ACHN (cell line): ENCODE measurements at regions not wholly inside any gene's neighbourhood (a gene's known extent, or its start where the extent isn't known, plus 50 kb on each side); places are given as distances from the start of the nearest gene placed in this dataset.
"Not testable (repeated sequence)": the region's sequence is repeated elsewhere in the genome, so short reads cannot be mapped to it uniquely, and the experiment has no call there.

Source experiments
- DNase-seq: peaks from one replicate; pipeline ENCODE4 v3.0.0-alpha.2; 2015
- in situ Hi-C: cut with HindIII; loops from 2 replicates; pipeline ENCODE4 v1.10.0; 2017; ENCODE audit warnings: low sequenced_read_pairs, low pct_ligation_motif_present, low pct_unique_long_range_greater_than_20kb

- DNase-seq: no peak
- in situ Hi-C loops: no loop called here
Observed at GRCh38 chr4:148574911-148575310, 132.7 kb upstream of the NR3C2 start.

DNA sequence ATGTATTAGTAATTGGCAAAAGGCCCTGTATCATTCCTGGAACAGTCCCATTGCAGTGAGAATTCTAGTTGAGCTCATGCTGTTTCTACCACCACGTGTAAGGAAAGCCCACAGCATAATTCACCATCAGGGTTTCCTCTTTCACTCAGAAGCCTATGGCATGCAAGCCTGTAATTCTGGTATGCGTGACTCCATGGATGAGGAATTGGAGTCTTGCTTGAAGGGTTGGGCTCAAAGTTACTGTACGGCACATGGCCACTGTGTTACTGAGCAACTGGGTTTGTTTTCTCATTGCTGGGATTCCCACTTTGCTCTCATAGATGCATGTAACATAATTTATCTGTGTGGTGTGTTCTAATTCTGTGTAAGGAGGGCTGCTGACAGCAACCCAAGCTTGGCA lies 132.3 kb upstream of the NR3C2 start:
- DNase-seq: no peak
- in situ Hi-C loops: no loop called here

GRCh38 chr4:148574066-148574465 lies 131.9 kb upstream of the NR3C2 start:
- in situ Hi-C loops: no loop called here
- DNase-seq: no peak

DNA sequence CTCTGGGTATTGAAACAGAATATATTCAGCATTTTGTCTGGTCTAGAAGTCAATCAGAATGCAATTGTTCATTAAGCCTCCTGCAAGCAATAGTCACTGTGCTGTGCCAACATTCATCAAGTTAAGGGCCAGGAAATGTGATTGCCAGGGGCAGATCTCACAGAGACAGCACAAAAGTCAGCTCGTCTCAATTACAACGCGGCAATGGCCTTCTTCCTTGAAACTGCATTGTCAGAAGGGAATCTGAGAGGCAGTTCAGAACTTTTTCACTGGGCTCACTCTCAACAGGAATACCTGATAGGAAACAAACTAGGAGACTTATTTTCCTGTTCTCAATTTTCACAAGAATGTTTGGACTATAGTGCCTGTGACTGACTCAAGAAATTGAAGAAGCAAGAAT lies 131.1 kb upstream of the NR3C2 start:
- in situ Hi-C loops: no loop called here
- no peak for DNase-seq

DNA sequence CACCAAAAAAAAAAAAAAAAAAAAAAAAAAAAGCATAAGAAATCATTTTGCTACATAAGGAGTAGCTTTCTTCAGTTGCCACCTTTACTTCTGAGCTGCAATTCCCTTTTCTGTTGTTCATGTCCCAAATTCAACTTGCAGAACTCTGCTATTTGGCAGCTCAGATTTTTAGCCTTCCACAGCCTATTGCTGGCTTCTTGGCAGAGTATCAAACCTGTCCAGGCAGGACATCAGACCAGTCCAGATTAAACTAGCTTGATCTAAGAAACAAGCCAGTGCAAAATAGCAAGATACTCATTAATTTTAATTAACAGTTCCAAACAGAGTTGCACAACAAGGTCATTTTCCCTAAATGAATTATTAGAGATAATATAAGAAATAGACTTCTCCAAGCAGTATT lies 123.6 kb upstream of the NR3C2 start:
- in situ Hi-C loops: no loop called here
- DNase-seq: no peak

DNA sequence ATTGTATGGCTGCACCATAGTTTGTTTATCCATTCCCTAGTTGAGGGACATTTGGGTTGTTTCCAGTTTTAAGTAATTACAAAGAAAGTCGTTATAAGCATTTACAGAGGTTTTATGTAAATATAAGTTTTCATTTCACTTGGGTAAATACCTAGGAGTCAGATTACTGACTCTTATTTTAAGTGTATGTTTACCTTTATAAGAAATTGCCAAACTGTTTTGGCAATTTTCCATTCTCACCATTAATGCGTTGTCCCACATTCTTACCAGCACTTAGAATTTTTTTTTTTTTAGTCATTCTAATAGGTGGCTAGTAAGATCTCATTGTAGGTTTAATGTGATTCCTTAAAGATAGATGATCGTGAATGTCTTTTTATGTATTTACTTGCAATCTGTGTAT lies 121.5 kb upstream of the NR3C2 start:
- in situ Hi-C loops: no loop called here
- no peak for DNase-seq

DNA sequence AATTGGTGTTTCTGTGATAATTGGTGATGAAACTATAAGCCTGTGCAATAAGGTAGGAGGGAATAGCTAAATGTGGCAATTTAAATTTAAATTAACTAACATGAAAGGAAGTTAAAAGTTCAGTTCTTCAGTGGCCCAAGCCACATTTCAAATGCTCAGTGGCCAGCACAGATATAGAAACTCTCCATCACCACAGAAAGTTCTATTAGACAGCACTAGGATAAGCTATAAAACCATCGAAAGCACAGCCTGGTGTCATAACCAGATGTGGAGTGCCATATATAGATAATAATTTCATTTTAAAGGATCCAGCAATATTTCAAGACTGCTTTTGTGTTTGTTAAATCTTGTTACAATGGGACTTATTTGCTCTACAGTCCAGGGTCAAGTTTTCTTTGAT lies 119.3 kb upstream of the NR3C2 start:
- no peak for DNase-seq
- in situ Hi-C loops: no loop called here

GRCh38 chr4:148557793-148558192 lies 115.6 kb upstream of the NR3C2 start:
- DNase-seq: no peak
- in situ Hi-C loops: no loop called here

DNA sequence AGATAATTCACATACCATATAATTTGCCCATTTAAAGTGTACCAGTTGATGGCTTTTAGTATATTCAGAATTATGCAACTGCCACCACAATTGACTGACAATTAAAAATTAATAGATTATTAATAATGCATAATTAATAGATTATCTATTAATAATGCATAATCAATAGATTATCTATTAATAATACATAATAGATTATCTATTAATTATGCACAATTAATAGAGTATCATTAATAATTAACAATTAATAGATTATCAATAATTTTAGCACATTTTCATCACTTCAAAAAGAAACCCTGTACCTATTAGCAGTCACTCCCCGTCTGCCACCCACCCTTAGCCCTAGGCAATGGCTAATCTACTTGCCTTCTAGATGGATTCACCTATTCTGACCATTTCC lies 108.6 kb upstream of the NR3C2 start:
- in situ Hi-C loops: no loop called here

DNA sequence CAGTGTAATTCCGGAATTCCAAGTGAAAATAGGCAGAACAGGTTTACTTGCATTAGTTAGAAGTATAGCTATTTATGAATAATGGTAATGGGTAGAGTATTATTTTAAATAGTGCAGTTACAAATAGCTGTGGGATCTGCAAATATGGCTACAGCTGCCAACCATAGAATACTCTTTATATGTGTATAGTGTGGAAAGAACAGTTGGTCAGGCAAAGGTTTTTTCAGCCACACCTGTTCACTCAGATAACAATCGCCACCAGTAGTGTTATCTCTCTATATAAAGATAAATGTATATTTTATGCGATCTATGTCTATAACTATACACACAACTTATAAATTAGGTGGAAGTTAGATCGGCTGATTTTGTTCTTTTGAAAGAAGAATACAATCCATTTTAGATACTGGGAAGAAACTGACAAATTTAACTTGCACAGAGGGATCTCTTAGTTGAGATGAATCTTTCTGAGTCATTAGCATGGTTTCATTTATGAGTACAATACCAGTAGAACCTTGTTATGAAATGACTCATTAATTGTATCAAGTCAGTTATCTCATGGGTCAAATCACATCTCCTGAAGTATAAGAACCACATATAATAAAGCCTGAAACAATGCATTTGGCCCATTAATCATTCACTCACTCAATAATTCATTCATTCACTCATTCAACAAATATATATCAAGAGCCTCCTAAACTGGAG lies 100.9 kb upstream of the NR3C2 start:
- in situ Hi-C loops: no loop called here
- no peak for DNase-seq

More for the DNA sequence above, 108.6 kb upstream of the NR3C2 start:
- no peak for DNase-seq

- in situ Hi-C loops: no loop called here
- DNase-seq: no peak
Observed at GRCh38 chr4:148540622-148541326, 98.6 kb upstream of the NR3C2 start.

GRCh38 chr4:148539387-148539786 lies 97.2 kb upstream of the NR3C2 start:
- DNase-seq: no peak
- in situ Hi-C loops: no loop called here

GRCh38 chr4:148533851-148534250 lies 91.6 kb upstream of the NR3C2 start:
- DNase-seq, in situ Hi-C loops: not testable (repeated sequence)

DNA sequence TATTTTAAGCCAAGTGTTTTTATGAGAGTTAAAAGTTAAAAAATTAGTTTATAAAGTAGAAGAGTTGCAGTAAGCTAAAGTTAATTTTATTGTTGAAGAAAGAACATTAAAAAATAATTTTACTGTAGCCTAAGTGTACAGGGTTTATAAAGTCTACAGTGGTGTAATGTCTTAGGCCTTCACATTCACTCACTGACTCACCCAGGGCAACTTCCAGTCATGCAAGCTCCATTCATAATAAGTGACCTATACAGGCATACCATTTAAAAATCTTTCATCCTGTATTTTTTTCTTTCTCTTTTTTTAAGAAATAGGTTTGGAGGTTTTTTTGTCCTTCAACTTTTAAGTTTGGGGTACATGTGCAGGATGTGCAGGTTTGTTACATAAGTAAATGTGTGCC lies 87.9 kb upstream of the NR3C2 start:
- DNase-seq: peak; percentile 11
- in situ Hi-C loops: no loop called here

- DNase-seq: no peak
- in situ Hi-C loops: no loop called here
Observed at GRCh38 chr4:148527571-148527970, 85.4 kb upstream of the NR3C2 start.

DNA sequence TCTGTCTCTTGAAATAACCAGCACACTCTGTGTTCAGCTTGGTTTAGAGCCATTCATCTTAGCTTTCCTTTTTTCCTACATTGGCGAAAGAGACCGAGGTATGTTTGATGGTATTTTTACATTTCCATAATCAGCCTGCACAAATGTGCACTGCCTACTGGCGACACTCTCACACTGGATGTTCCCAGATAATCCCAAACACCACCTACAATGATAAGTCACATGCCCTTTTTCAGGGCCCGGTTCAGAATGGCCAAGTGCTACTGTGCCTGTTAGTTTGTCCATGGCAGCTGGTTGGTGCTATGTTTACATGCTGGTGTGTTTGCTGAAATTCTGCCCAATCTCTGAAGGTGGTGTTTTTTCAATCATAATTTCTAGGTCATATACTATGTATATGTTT lies 80.8 kb upstream of the NR3C2 start:
- in situ Hi-C loops: no loop called here

DNA sequence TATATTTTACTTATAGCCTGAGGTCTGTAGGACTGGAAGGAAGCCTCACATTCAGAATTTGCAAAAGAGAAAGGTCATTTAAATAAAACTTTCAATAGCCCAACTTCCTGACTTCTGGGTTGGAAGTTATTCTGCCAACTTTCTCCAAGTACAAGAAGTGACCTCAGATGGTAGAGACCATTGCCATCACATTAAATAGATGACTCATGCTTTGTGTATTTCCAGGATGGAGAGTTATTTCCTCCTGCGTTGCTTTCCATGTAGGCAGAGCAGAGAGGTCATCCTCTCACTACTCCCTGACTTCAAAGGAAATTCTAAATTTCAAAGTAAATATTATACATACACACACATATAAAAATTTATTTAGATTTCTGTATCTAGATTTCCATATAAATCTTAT lies 73.0 kb upstream of the NR3C2 start:
- peak; percentile 11 for DNase-seq
- in situ Hi-C loops: no loop called here

More for the DNA sequence above, 80.8 kb upstream of the NR3C2 start:
- no peak for DNase-seq

DNA sequence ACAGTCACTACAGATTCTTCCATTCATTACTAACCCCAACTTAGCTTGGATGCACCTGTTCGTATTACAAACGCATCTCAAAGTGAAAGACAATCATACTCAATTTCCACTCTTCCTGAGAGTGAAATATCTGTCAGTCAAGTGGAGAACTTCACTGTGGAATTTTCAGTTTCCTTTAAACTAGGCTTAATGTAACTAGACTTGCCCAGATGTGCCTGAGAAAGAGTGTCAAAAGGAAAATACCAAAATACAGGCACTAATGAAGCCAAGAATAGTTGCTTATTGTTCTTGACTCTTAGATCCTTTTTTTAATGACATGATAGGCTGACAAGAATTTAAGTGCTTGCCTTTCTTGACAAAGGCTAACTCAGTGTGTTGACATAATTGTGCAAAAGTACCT lies 72.4 kb upstream of the NR3C2 start:
- no peak for DNase-seq
- in situ Hi-C loops: no loop called here

DNA sequence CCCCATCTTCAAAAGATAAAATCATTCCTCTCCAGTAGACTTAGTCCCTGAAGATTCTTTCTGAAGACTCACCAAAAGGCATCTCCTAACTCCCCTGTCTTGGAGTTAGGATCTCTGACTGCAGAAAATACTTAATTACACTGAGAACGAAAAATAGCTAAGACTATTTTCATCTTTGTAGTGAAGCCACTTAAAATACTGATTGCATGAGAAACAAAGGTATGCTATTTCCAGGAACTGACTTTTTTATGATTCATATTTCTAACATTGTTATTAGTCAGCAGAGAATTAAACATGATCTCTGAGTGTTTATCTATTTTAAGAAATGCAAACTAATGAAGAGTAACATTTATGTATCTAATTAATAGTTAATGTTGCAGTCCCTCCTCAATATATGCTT lies 71.8 kb upstream of the NR3C2 start:
- in situ Hi-C loops: no loop called here
- no peak for DNase-seq

DNA sequence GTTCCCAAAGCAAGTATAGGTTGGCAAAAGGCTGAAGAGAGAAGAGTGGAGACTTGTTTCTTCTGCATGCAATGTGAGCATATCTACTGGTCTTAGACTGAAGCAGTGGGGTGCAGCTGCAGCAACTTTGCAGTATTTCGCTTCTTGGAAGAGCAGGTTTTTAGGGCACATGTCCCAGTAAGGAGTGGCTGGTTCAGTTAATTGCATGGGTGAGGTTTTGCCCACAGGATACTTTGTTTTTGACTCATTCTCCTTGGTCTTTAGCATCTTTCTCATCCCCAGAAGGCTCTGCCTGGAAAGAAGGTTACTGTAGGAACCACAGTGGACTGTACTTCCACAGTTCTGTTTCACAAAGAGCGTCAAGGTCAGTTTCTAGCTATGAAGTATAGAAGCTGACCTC lies 68.0 kb upstream of the NR3C2 start:
- DNase-seq: no peak
- in situ Hi-C loops: no loop called here
